ENCODE measurements at regions not wholly inside any gene's neighbourhood (a gene's known extent, or its start where the extent isn't known, plus 50 kb on each side); places are given as distances from the start of the nearest gene placed in this dataset.

- Histone ChIP-seq H2AFZ (ENCODE audit: low read depth) (no peak overlapping the region), H3F3A (replicated peaks; ENCODE audit: insufficient read depth) (no peaks in the 10 kb centered on the region), H3K4me1 (ENCODE audit: control insufficient read depth in 1 of 2, insufficient read depth in 2 of 2, low read depth in 1 of 2, low read length in 1 of 2) (no peaks in the 10 kb centered on the region; a peak in 1 of 4 replicates), H3K36me3 (replicated peaks in 1 of 2; ENCODE audit: control insufficient read depth in 1 of 2, insufficient read depth in 2 of 2, low read length in 1 of 2) (no peaks in the 10 kb centered on the region), H3K27ac (ENCODE audit: low read depth in 2 of 2, low read length in 1 of 2) (no peak overlapping the region), H3K9ac (no peak overlapping the region), H3K9me2 (no peaks in the 10 kb centered on the region), H4K20me1 (ENCODE audit: insufficient read depth) (no peaks in the 10 kb centered on the region), H3K27me3 (ENCODE audit: insufficient read depth) (no peaks in the 10 kb centered on the region; the same call in 1 of the 2 replicates), H3K4me3 (ENCODE audit: low read depth in 2 of 2, low read length in 1 of 2) (no peak overlapping the region), H3K79me2 (ENCODE audit: insufficient read depth) (no peaks in the 10 kb centered on the region), H3K4me2 (no peak overlapping the region), H3K9me3 (no peaks in the 10 kb centered on the region)
- POLR2A ChIA-PET = no interaction called here
- no peak for DNase-seq
- WGBS (ENCODE audit: low lambda C conversion rate) = 63% methylated on average over 3 of the region's 3 CpGs
- CTCF ChIA-PET = interaction anchor here (2.5 kb wide), 1 partner anchor 67 kb away, joined by 12 read pairs; no protein-coding TSS in a partner anchor
- TF ChIP-seq RXRA (IDR thresholded peaks at IDR 0.05; ENCODE audit: borderline replicate concordance, low read depth) = no peak
- no peak for TF ChIP-seq USF1 (IDR thresholded peaks at IDR 0.05; ENCODE audit: borderline replicate concordance, low read depth)
- no peak for TF ChIP-seq ZBTB33 (IDR thresholded peaks at IDR 0.05; ENCODE audit: borderline replicate concordance, low read depth)
- no peak for TF ChIP-seq RFX5 (IDR thresholded peaks at IDR 0.05; ENCODE audit: low read length)
- TF ChIP-seq, protein P1, sequence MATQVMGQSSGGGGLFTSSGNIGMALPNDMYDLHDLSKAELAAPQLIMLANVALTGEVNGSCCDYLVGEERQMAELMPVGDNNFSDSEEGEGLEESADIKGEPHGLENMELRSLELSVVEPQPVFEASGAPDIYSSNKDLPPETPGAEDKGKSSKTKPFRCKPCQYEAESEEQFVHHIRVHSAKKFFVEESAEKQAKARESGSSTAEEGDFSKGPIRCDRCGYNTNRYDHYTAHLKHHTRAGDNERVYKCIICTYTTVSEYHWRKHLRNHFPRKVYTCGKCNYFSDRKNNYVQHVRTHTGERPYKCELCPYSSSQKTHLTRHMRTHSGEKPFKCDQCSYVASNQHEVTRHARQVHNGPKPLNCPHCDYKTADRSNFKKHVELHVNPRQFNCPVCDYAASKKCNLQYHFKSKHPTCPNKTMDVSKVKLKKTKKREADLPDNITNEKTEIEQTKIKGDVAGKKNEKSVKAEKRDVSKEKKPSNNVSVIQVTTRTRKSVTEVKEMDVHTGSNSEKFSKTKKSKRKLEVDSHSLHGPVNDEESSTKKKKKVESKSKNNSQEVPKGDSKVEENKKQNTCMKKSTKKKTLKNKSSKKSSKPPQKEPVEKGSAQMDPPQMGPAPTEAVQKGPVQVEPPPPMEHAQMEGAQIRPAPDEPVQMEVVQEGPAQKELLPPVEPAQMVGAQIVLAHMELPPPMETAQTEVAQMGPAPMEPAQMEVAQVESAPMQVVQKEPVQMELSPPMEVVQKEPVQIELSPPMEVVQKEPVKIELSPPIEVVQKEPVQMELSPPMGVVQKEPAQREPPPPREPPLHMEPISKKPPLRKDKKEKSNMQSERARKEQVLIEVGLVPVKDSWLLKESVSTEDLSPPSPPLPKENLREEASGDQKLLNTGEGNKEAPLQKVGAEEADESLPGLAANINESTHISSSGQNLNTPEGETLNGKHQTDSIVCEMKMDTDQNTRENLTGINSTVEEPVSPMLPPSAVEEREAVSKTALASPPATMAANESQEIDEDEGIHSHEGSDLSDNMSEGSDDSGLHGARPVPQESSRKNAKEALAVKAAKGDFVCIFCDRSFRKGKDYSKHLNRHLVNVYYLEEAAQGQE (IDR thresholded peaks at IDR 0.05; ENCODE audit: low read depth, low read length) = no peak
- TF ChIP-seq TAF1 (IDR thresholded peaks at IDR 0.05; ENCODE audit: borderline replicate concordance, low read depth, low read length) = no peak
- no peak for TF ChIP-seq NRF1 (IDR thresholded peaks at IDR 0.05; ENCODE audit: low read depth, low read length)
- TF ChIP-seq POLR2AphosphoS5 (IDR thresholded peaks at IDR 0.05; ENCODE audit: low read depth, low read length) = no peak
- TF ChIP-seq TEAD4 (IDR thresholded peaks at IDR 0.05; ENCODE audit: borderline replicate concordance, insufficient read depth) = no peak
- no peak for TF ChIP-seq PBX3 (IDR thresholded peaks at IDR 0.05)
- no peak for TF ChIP-seq EZH2phosphoT487 (IDR thresholded peaks at IDR 0.05; ENCODE audit: borderline replicate concordance, low read depth)
- no peak for TF ChIP-seq SMC3 (IDR thresholded peaks at IDR 0.05; ENCODE audit: low read depth, low read length)
- no peak for TF ChIP-seq USF2 (IDR thresholded peaks at IDR 0.05; ENCODE audit: borderline replicate concordance, low read depth, low read length)
- no peak for TF ChIP-seq FOXJ3 (CRISPR knock-in tag; IDR thresholded peaks at IDR 0.05)
- no peak for TF ChIP-seq CTCF (IDR thresholded peaks at IDR 0.05)
These were observed 235.9 kb upstream of the PODXL start for GRCh38 chr7:131792311-131792710.

All from SK-N-SH (cell line).